ENCODE measurements at regions not wholly inside any gene's neighbourhood (a gene's known extent, or its start where the extent isn't known, plus 50 kb on each side); places are given as distances from the start of the nearest gene placed in this dataset.

DNA sequence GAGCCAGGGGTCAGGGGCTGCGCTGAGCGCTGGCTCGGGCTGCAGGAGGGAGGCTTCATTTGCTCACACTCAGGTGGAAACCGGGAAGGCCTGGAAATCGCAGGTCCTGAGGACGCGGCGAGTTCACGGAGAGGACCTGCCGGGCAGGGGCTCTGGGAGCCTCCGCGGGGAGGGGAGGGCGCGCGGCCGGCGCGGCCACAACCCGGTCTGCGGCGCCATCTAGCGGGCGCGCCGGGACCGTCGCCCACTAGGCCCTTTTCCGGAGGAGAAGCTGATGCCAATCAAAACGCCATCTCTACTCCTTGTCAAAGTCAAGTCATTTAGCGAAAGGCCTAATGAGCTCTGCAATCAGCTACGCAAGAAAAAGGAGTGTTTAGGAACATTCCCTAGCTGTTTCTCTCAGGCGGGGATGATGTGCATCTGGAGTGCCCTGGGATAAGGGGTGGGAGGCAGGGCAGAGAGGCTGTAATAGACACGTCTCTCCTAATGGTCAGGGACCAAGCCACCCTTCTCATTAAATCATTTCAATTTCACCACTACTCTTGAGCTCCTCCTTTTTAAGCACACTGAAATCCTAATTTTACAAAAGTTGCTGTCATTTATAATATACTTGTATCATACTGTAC, 885.8 kb upstream of the TMEM132C start:
- TF ChIP-seq EZH2 (IDR thresholded peaks at IDR 0.05; ENCODE audit: insufficient read depth, poor library complexity, severe bottlenecking) (no peak), EZH2phosphoT487 (IDR thresholded peaks at IDR 0.05; ENCODE audit: insufficient read depth, low read depth) (no peak)

Data from GM23248 (cell line).